ENCODE measurements at regions not wholly inside any gene's neighbourhood (a gene's known extent, or its start where the extent isn't known, plus 50 kb on each side); places are given as distances from the start of the nearest gene placed in this dataset.

- H3K36me3 Mint-ChIP-seq: no peaks in the 10 kb centered on the region
- peaks cover 83% of the 10 kb centered on the region for H3K27me3 Mint-ChIP-seq (ENCODE audit: low read depth)
- no peak overlapping the region for H3K4me3 Mint-ChIP-seq
- ATAC-seq (no peak), DNase-seq (ENCODE audit: low spot score) (no peak)
- TF ChIP-seq, protein P1, sequence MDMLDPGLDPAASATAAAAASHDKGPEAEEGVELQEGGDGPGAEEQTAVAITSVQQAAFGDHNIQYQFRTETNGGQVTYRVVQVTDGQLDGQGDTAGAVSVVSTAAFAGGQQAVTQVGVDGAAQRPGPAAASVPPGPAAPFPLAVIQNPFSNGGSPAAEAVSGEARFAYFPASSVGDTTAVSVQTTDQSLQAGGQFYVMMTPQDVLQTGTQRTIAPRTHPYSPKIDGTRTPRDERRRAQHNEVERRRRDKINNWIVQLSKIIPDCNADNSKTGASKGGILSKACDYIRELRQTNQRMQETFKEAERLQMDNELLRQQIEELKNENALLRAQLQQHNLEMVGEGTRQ (CRISPR knock-in tag; IDR thresholded peaks at IDR 0.05): no peak
- no peak for TF ChIP-seq ARID4B (CRISPR knock-in tag; IDR thresholded peaks at IDR 0.05; ENCODE audit: borderline replicate concordance)
- TF ChIP-seq ETV6 (CRISPR knock-in tag; IDR thresholded peaks at IDR 0.05): no peak
- TF ChIP-seq, protein P2, sequence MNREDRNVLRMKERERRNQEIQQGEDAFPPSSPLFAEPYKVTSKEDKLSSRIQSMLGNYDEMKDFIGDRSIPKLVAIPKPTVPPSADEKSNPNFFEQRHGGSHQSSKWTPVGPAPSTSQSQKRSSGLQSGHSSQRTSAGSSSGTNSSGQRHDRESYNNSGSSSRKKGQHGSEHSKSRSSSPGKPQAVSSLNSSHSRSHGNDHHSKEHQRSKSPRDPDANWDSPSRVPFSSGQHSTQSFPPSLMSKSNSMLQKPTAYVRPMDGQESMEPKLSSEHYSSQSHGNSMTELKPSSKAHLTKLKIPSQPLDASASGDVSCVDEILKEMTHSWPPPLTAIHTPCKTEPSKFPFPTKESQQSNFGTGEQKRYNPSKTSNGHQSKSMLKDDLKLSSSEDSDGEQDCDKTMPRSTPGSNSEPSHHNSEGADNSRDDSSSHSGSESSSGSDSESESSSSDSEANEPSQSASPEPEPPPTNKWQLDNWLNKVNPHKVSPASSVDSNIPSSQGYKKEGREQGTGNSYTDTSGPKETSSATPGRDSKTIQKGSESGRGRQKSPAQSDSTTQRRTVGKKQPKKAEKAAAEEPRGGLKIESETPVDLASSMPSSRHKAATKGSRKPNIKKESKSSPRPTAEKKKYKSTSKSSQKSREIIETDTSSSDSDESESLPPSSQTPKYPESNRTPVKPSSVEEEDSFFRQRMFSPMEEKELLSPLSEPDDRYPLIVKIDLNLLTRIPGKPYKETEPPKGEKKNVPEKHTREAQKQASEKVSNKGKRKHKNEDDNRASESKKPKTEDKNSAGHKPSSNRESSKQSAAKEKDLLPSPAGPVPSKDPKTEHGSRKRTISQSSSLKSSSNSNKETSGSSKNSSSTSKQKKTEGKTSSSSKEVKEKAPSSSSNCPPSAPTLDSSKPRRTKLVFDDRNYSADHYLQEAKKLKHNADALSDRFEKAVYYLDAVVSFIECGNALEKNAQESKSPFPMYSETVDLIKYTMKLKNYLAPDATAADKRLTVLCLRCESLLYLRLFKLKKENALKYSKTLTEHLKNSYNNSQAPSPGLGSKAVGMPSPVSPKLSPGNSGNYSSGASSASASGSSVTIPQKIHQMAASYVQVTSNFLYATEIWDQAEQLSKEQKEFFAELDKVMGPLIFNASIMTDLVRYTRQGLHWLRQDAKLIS (CRISPR knock-in tag; IDR thresholded peaks at IDR 0.05; ENCODE audit: borderline replicate concordance): no peak
- TF ChIP-seq SP1 (CRISPR knock-in tag; conservative IDR thresholded peaks at IDR 0.05): no peak
- TF ChIP-seq JUN (CRISPR knock-in tag; IDR thresholded peaks at IDR 0.05): no peak
- TF ChIP-seq IRF2 (CRISPR knock-in tag; IDR thresholded peaks at IDR 0.05; ENCODE audit: borderline replicate concordance, low read depth): no peak
- TF ChIP-seq SOX15 (CRISPR knock-in tag; IDR thresholded peaks at IDR 0.05): no peak
- ChIA-PET CTCF (no interaction called here), POLR2A (no interaction called here)
- H3K27ac Mint-ChIP-seq: no peak overlapping the region
- no peaks in the 10 kb centered on the region for H3K9me3 Mint-ChIP-seq
- H3K4me1 Mint-ChIP-seq: peaks cover 8% of the 10 kb centered on the region
These were observed 275.2 kb upstream of the SSTR1 start for GRCh38 chr14:37932481-37932880.

DNA sequence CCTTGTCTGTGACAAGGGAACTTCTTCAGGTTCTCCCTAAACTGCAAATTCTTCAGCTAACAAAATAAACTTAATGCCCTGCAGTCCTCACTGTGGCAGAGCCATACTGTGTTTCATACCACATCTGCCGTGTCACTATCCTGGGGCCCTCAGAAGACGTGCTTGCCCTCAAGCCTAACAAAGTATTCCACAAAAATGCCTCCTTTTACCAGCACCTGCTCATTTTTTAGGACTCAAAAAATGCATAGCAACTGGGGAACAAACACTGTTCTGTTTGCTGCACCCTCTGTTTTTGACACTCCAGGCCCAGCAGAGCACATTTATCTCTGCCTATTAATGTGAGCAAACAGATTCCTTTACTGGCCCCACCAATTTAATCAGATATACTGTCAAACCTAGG, 270.7 kb upstream of the SSTR1 start:
- no peak for ATAC-seq
- H3K27ac Mint-ChIP-seq: no peak overlapping the region
- H3K4me3 Mint-ChIP-seq: no peak overlapping the region
- H3K4me1 Mint-ChIP-seq: peaks cover 1% of the 10 kb centered on the region
- H3K27me3 Mint-ChIP-seq (ENCODE audit: low read depth): peaks cover 73% of the 10 kb centered on the region
- no peak for DNase-seq (ENCODE audit: low spot score)
- CTCF ChIA-PET: interaction anchor here (1.2 kb wide), 1 partner anchor 34 kb away, joined by 4 read pairs; no protein-coding TSS in a partner anchor
- TF ChIP-seq ETV6 (CRISPR knock-in tag; IDR thresholded peaks at IDR 0.05) (no peak), CTCF (IDR thresholded peaks at IDR 0.05) (no peak), ZBTB21 (CRISPR knock-in tag; IDR thresholded peaks at IDR 0.05; ENCODE audit: borderline replicate concordance) (no peak), RELA (CRISPR knock-in tag; IDR thresholded peaks at IDR 0.05; ENCODE audit: borderline replicate concordance) (no peak), FOXP1 (CRISPR knock-in tag; IDR thresholded peaks at IDR 0.05; ENCODE audit: borderline replicate concordance) (no peak), SMAD4 (CRISPR knock-in tag; IDR thresholded peaks at IDR 0.05) (no peak), IRF2 (CRISPR knock-in tag; IDR thresholded peaks at IDR 0.05; ENCODE audit: borderline replicate concordance, low read depth) (no peak)
- TF ChIP-seq, protein P3, sequence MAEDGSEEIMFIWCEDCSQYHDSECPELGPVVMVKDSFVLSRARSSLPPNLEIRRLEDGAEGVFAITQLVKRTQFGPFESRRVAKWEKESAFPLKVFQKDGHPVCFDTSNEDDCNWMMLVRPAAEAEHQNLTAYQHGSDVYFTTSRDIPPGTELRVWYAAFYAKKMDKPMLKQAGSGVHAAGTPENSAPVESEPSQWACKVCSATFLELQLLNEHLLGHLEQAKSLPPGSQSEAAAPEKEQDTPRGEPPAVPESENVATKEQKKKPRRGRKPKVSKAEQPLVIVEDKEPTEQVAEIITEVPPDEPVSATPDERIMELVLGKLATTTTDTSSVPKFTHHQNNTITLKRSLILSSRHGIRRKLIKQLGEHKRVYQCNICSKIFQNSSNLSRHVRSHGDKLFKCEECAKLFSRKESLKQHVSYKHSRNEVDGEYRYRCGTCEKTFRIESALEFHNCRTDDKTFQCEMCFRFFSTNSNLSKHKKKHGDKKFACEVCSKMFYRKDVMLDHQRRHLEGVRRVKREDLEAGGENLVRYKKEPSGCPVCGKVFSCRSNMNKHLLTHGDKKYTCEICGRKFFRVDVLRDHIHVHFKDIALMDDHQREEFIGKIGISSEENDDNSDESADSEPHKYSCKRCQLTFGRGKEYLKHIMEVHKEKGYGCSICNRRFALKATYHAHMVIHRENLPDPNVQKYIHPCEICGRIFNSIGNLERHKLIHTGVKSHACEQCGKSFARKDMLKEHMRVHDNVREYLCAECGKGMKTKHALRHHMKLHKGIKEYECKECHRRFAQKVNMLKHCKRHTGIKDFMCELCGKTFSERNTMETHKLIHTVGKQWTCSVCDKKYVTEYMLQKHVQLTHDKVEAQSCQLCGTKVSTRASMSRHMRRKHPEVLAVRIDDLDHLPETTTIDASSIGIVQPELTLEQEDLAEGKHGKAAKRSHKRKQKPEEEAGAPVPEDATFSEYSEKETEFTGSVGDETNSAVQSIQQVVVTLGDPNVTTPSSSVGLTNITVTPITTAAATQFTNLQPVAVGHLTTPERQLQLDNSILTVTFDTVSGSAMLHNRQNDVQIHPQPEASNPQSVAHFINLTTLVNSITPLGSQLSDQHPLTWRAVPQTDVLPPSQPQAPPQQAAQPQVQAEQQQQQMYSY (CRISPR knock-in tag; IDR thresholded peaks at IDR 0.05): no peak
- no peaks in the 10 kb centered on the region for H3K9me3 Mint-ChIP-seq
- POLR2A ChIA-PET: no interaction called here
- H3K36me3 Mint-ChIP-seq: no peaks in the 10 kb centered on the region

All from WTC11 (cell line).